HFF-Myc (cell line): ENCODE measurements at regions not wholly inside any gene's neighbourhood (a gene's known extent, or its start where the extent isn't known, plus 50 kb on each side); places are given as distances from the start of the nearest gene placed in this dataset.

Source experiments
- DNase-seq: peaks from one replicate; pipeline ENCODE4 v3.0.0-alpha.2; 2011; ENCODE audit warnings: low read depth; ENCODE audit errors: extremely low read depth
- H3K4me3 ChIP-seq: replicated peaks from 2 replicates; pipeline ENCODE4 v1.5.1; 2011; ENCODE audit warnings: low read depth, mild to moderate bottlenecking, control low read depth, low read length
- CTCF ChIP-seq: IDR thresholded peaks from 2 replicates; pipeline ENCODE4 v1.5.1; 2012; ENCODE audit warnings: mild to moderate bottlenecking, low read depth, low read length, control low read depth; ENCODE audit errors: missing control alignments

GRCh38 chr5:27612161-27612560 lies 573.8 kb upstream of the CDH9 start:
- DNase-seq, result no peak
- no peak overlapping the region for H3K4me3 ChIP-seq
- TF ChIP-seq CTCF, result no peak

DNA sequence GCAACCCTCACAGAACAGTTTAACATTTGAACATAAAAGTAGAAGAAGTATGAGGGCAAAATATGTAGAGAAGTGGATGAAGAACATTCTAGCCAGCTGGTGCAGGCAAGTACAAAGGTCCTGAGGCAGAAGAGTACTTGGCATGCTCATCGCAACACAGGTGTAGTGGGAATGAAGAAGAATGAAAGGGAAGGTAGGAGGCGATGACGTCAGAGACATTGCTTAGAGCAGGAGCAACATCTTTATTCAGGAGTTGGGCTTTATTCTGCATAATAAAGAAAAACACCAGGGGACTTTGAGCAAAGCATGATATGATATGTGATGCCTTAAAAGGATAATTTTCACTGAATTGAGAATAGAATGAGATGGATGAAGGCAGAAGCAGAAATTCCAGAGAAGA lies 570.6 kb upstream of the CDH9 start:
- no peak for DNase-seq
- no peak for TF ChIP-seq CTCF
- H3K4me3 ChIP-seq, result no peak overlapping the region

- TF ChIP-seq CTCF, result no peak
- DNase-seq, result no peak
- no peak overlapping the region for H3K4me3 ChIP-seq
These were observed 560.2 kb upstream of the CDH9 start for GRCh38 chr5:27598576-27598975.

DNA sequence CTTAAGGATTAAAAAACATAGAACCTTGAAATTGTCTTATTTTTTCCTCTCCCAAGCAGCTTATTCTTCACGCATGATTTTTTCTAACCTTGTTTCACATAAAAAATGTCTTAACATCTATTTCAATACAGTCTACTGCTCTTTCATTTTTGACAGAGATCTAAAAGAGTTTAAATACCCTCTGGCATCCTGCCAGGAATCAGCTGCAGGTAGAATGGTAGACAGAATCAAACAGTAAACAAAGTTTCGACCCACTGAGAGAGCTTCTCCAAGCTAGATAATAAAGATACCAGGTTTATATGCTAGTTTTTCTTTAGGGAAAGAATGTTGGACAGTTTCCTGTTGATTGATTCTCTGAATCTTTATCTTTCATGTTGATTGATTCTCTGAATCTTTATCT lies 555.8 kb upstream of the CDH9 start:
- no peak for DNase-seq
- no peak for TF ChIP-seq CTCF
- no peak overlapping the region for H3K4me3 ChIP-seq

DNA sequence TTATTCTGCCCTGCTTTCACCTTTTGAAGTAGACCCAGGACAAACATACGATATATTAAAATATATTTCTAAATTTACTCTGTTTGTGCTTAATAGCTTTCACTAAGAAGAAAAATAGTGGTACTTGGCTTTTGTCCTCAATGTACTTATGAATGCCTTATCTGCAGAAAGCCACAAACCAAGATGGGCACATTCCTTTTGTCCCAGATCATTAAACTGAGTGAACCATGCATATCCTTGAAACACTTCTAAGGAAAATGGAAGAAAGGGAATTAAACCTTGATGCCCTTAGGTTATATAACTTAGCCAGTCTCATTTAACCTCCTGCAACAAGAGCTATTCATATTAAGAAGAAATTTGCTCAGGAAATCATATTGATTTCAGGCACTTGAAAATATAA lies 553.8 kb upstream of the CDH9 start:
- H3K4me3 ChIP-seq, result no peak overlapping the region
- no peak for TF ChIP-seq CTCF
- no peak for DNase-seq

DNA sequence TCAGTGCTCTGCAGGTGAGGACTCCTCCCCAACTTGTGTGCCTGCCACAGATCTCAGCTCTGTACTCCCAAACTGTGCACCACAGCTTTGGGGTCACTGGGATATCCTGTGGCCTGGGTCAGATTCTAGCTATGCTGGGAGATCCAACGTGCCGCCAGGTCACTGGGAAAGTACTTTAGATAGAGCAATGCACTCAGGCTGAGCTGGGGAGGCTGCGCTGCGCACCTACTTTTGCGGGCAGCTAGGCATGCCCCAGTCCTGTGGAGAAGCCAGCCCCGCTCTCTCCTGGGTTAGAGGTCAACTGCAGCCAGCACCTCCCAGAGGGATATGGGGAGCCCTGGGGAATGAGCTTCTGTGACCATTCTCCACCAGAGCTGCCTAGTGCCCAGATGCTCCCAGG lies 552.1 kb upstream of the CDH9 start:
- no peak overlapping the region for H3K4me3 ChIP-seq
- no peak for DNase-seq
- TF ChIP-seq CTCF, result no peak

- DNase-seq, result no peak
- no peak overlapping the region for H3K4me3 ChIP-seq
- no peak for TF ChIP-seq CTCF
These were observed 539.9 kb upstream of the CDH9 start for GRCh38 chr5:27578279-27578678.
